ENCODE measurements at regions not wholly inside any gene's neighbourhood (a gene's known extent, or its start where the extent isn't known, plus 50 kb on each side); places are given as distances from the start of the nearest gene placed in this dataset.
"Not testable (repeated sequence)": the region's sequence is repeated elsewhere in the genome, so short reads cannot be mapped to it uniquely, and the experiment has no call there.

DNA sequence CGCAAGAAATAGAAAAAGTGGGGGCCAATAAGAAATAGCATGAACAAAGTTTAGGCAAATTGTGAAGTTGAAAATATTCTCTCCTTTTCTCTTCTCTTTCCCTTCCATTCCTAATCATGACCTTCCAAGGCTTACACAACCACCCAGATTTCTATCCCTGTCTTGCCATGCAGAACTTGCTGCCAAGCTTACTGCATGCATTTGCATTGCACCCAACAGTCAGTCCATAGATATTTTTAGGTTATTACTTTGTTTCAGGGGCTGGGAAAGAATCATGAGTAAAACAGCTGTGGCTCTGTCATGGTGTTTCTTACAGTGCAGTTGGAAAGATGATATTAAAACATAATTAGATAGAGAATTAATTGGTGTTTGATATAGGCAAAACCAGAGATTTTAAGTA, 219.4 kb downstream of the PTGER3 start:
- Mint-ChIP-seq H3K4me3 (no peak overlapping the region), H3K27ac (no peak overlapping the region), H3K4me1 (no peaks in the 10 kb centered on the region), H3K9me3 (peaks cover 7% of the 10 kb centered on the region), H3K27me3 (no peaks in the 10 kb centered on the region), H3K36me3 (no peaks in the 10 kb centered on the region)
- ATAC-seq = no peak

- ATAC-seq, H3K36me3 Mint-ChIP-seq, H3K4me1 Mint-ChIP-seq, H3K27me3 Mint-ChIP-seq, H3K9me3 Mint-ChIP-seq, H3K4me3 Mint-ChIP-seq, H3K27ac Mint-ChIP-seq: not testable (repeated sequence)
These were observed 213.3 kb downstream of the PTGER3 start for GRCh38 chr1:70834365-70834764.

- Mint-ChIP-seq H3K27me3 (no peaks in the 10 kb centered on the region), H3K9me3 (peaks cover under 1% of the 10 kb centered on the region), H3K4me3 (no peak overlapping the region), H3K27ac (no peak overlapping the region), H3K36me3 (no peaks in the 10 kb centered on the region), H3K4me1 (no peaks in the 10 kb centered on the region)
- ATAC-seq = no peak
These were observed 211.2 kb downstream of the PTGER3 start for GRCh38 chr1:70836456-70836855.

GRCh38 chr1:70840260-70840953, 207.2 kb downstream of the PTGER3 start:
- ATAC-seq = no peak
- H3K27ac Mint-ChIP-seq = no peak overlapping the region
- H3K36me3 Mint-ChIP-seq = no peaks in the 10 kb centered on the region
- H3K9me3 Mint-ChIP-seq = peaks cover 4% of the 10 kb centered on the region
- no peaks in the 10 kb centered on the region for H3K4me1 Mint-ChIP-seq
- H3K27me3 Mint-ChIP-seq = no peaks in the 10 kb centered on the region
- no peak overlapping the region for H3K4me3 Mint-ChIP-seq

DNA sequence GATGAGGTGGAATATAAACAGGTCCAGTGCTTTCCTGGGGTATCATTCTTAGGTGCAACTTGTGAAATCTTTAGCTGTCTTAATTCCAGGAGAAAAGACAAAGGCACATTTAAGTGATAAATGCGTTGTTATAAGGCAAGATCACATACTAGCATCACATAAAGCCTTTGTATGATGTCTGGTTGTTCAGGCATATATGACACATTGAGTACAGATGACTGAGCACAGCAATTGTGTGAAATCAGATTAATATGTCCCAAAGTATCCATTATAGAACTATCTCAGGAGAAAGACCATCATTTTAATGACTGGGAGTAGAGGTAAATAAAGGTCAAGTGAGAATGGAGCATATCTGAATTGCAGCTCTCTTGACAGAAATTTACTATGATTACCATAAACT, 205.1 kb downstream of the PTGER3 start:
- Mint-ChIP-seq H3K4me1 (no peaks in the 10 kb centered on the region), H3K27me3 (no peaks in the 10 kb centered on the region), H3K27ac (no peak overlapping the region), H3K9me3 (peaks cover 6% of the 10 kb centered on the region), H3K4me3 (no peak overlapping the region), H3K36me3 (no peaks in the 10 kb centered on the region)
- no peak for ATAC-seq

GRCh38 chr1:70843452-70843851, 204.2 kb downstream of the PTGER3 start:
- Mint-ChIP-seq H3K27ac (no peak overlapping the region), H3K4me1 (no peaks in the 10 kb centered on the region), H3K9me3 (peaks cover 6% of the 10 kb centered on the region), H3K36me3 (no peaks in the 10 kb centered on the region), H3K27me3 (no peaks in the 10 kb centered on the region), H3K4me3 (no peak overlapping the region)
- ATAC-seq = no peak

GRCh38 chr1:70847013-70847412, 200.6 kb downstream of the PTGER3 start:
- peaks cover 12% of the 10 kb centered on the region for H3K9me3 Mint-ChIP-seq
- ATAC-seq = no peak
- no peak overlapping the region for H3K27ac Mint-ChIP-seq
- H3K4me1 Mint-ChIP-seq = no peaks in the 10 kb centered on the region
- H3K27me3 Mint-ChIP-seq = no peaks in the 10 kb centered on the region
- no peaks in the 10 kb centered on the region for H3K36me3 Mint-ChIP-seq
- H3K4me3 Mint-ChIP-seq = no peak overlapping the region

GRCh38 chr1:70855203-70855602, 192.4 kb downstream of the PTGER3 start:
- Mint-ChIP-seq H3K36me3 (no peaks in the 10 kb centered on the region), H3K9me3 (peaks cover 6% of the 10 kb centered on the region), H3K4me3 (no peak overlapping the region), H3K4me1 (no peaks in the 10 kb centered on the region), H3K27me3 (no peaks in the 10 kb centered on the region), H3K27ac (no peak overlapping the region)
- no peak for ATAC-seq

GRCh38 chr1:70856201-70856600, 191.4 kb downstream of the PTGER3 start:
- no peaks in the 10 kb centered on the region for H3K27me3 Mint-ChIP-seq
- H3K27ac Mint-ChIP-seq = no peak overlapping the region
- H3K4me1 Mint-ChIP-seq = no peaks in the 10 kb centered on the region
- peaks cover 2% of the 10 kb centered on the region for H3K9me3 Mint-ChIP-seq
- ATAC-seq = no peak
- H3K4me3 Mint-ChIP-seq = no peak overlapping the region
- H3K36me3 Mint-ChIP-seq = no peaks in the 10 kb centered on the region

DNA sequence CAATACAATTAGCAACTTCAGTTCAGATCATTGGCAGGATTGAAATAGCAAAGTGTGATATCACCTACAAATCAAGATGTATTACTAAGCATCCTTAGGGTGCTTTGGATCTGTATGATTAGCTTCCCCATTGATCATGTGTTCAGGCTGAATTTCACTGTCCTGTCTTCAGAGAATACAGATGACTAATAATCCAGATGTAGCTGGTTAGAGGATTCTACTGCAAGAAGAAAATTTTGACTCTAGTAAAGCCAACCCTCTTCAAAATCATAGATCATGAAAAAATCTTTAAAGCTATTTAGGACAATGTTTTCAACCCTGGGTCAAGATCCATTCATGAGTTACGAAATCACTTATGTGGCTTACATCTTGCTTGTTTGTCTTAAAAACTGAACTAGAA, 184.4 kb downstream of the PTGER3 start:
- Mint-ChIP-seq H3K27ac (no peak overlapping the region), H3K36me3 (no peaks in the 10 kb centered on the region), H3K27me3 (no peaks in the 10 kb centered on the region), H3K4me1 (no peaks in the 10 kb centered on the region), H3K4me3 (no peak overlapping the region), H3K9me3 (no peaks in the 10 kb centered on the region)
- no peak for ATAC-seq

DNA sequence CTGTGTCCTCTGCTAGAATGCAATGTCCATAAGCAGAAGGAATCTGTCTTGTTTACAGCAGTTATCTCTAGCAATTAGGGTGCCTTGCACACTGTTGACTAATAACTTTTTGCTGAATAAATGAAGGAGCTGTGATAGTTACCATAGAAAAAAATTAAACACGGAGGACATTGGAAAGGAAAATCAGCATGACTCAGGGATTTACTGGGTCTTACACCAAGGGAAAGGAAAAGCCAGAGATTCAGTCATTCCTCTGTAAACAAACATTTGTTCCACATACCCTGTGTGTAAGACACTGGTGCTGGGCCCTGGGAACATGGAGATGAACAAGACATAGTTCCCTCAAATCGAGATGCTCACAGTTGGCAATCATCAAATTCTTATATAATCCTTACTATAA, 183.3 kb downstream of the PTGER3 start:
- ATAC-seq = no peak
- Mint-ChIP-seq H3K4me1 (no peaks in the 10 kb centered on the region), H3K27me3 (no peaks in the 10 kb centered on the region), H3K4me3 (no peak overlapping the region), H3K36me3 (no peaks in the 10 kb centered on the region), H3K9me3 (no peaks in the 10 kb centered on the region), H3K27ac (no peak overlapping the region)

GRCh38 chr1:70866542-70867264, 180.9 kb downstream of the PTGER3 start:
- no peaks in the 10 kb centered on the region for H3K9me3 Mint-ChIP-seq
- ATAC-seq = no peak
- no peaks in the 10 kb centered on the region for H3K27me3 Mint-ChIP-seq
- no peaks in the 10 kb centered on the region for H3K36me3 Mint-ChIP-seq
- H3K4me3 Mint-ChIP-seq = no peak overlapping the region
- no peak overlapping the region for H3K27ac Mint-ChIP-seq
- no peaks in the 10 kb centered on the region for H3K4me1 Mint-ChIP-seq

DNA sequence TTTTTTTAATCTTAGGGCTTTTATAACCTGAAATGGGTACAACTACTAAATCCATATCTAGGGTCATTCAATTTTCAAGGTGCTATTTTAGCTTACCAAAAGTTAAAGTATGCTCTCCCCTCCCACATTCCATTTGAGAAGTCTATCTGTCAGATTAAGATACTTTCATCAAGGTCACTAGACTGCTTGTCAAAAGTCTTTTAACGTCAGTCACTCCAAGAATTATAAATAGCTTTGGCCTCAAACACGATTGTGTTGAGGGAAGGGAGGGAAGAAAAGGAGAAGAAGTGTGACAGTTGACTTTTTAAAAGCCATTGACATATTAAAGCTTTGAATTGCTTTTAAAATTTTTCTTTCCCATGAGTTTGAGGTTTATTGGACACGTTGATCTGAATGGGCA, 175.8 kb downstream of the PTGER3 start:
- Mint-ChIP-seq H3K27me3 (no peaks in the 10 kb centered on the region), H3K27ac (no peak overlapping the region), H3K9me3 (peaks cover 4% of the 10 kb centered on the region), H3K4me1 (no peaks in the 10 kb centered on the region), H3K4me3 (no peak overlapping the region), H3K36me3 (no peaks in the 10 kb centered on the region)
- ATAC-seq = no peak

GRCh38 chr1:70874063-70874462, 173.6 kb downstream of the PTGER3 start:
- Mint-ChIP-seq H3K36me3 (no peaks in the 10 kb centered on the region), H3K27me3 (no peaks in the 10 kb centered on the region), H3K27ac (no peak overlapping the region), H3K9me3 (peaks cover 4% of the 10 kb centered on the region), H3K4me1 (no peaks in the 10 kb centered on the region), H3K4me3 (no peak overlapping the region)
- ATAC-seq = no peak

DNA sequence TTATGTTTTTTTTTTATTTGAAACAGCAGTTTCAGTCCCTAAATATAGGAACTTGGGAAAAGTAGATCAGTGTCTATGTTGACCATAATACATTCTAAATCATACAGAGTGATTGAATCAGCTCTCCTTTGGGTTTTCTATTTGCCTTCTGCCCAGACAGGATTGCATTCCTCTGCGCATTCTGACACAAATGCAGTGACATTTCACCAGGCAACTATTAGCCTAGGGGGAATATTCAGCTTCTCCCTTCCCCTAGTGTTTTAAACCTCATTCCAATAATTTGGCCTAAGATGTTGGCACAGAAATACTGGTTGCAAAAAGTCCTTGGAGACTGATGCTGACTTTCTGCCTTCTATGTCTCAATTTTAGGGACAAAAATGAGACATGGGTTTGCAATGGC, 172.8 kb downstream of the PTGER3 start:
- ATAC-seq = no peak
- no peak overlapping the region for H3K27ac Mint-ChIP-seq
- no peaks in the 10 kb centered on the region for H3K36me3 Mint-ChIP-seq
- no peaks in the 10 kb centered on the region for H3K27me3 Mint-ChIP-seq
- no peaks in the 10 kb centered on the region for H3K4me1 Mint-ChIP-seq
- H3K9me3 Mint-ChIP-seq = peaks cover 4% of the 10 kb centered on the region
- no peak overlapping the region for H3K4me3 Mint-ChIP-seq

- H3K4me3 Mint-ChIP-seq = no peak overlapping the region
- no peaks in the 10 kb centered on the region for H3K36me3 Mint-ChIP-seq
- no peaks in the 10 kb centered on the region for H3K4me1 Mint-ChIP-seq
- no peaks in the 10 kb centered on the region for H3K27me3 Mint-ChIP-seq
- H3K9me3 Mint-ChIP-seq = peaks cover 4% of the 10 kb centered on the region
- ATAC-seq = no peak
- no peak overlapping the region for H3K27ac Mint-ChIP-seq
These were observed 170.3 kb downstream of the PTGER3 start for GRCh38 chr1:70877343-70877742.
